Epithelial cell of proximal tubule (primary cell): ENCODE measurements at regions not wholly inside any gene's neighbourhood (a gene's known extent, or its start where the extent isn't known, plus 50 kb on each side); places are given as distances from the start of the nearest gene placed in this dataset.

Source experiments
- DNase-seq: peaks from one replicate; pipeline ENCODE4 v3.0.0-alpha.2; 2011; ENCODE audit warnings: low read depth
- H3K4me3 ChIP-seq: 2 replicates; pipeline ENCODE4 v1.5.1; 2011; ENCODE audit warnings: low read depth, mild to moderate bottlenecking, low read length
- TF ChIP-seq, protein P1 (sequence below): conservative IDR thresholded peaks from 2 replicates; pipeline ENCODE4 v1.5.1; 2012; ENCODE audit warnings: low read depth, mild to moderate bottlenecking, low read length

DNA sequence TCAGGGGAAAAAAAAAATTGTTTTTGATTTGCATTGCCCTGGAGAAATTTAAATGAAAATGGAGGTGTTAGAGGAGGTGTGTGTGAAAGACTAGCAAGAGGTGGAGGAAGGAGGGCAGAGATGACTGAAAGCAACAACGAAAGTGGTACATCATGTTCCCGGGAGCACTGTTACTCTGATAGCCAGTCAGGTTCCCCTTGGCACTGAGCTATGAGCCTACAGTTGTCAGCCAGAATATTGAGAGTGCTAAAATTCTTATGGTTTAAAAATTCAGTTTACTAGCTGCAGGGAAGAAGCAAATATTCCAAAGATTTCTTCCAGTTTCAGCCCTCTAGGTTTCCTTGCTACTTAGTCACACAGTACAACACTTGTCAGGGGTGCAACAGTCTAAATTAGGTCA is 366.7 kb upstream of the DLGAP1 start:
- TF ChIP-seq, protein P1, sequence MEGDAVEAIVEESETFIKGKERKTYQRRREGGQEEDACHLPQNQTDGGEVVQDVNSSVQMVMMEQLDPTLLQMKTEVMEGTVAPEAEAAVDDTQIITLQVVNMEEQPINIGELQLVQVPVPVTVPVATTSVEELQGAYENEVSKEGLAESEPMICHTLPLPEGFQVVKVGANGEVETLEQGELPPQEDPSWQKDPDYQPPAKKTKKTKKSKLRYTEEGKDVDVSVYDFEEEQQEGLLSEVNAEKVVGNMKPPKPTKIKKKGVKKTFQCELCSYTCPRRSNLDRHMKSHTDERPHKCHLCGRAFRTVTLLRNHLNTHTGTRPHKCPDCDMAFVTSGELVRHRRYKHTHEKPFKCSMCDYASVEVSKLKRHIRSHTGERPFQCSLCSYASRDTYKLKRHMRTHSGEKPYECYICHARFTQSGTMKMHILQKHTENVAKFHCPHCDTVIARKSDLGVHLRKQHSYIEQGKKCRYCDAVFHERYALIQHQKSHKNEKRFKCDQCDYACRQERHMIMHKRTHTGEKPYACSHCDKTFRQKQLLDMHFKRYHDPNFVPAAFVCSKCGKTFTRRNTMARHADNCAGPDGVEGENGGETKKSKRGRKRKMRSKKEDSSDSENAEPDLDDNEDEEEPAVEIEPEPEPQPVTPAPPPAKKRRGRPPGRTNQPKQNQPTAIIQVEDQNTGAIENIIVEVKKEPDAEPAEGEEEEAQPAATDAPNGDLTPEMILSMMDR, result no peak
- H3K4me3 ChIP-seq, result no peak overlapping the region
- no peak for DNase-seq

DNA sequence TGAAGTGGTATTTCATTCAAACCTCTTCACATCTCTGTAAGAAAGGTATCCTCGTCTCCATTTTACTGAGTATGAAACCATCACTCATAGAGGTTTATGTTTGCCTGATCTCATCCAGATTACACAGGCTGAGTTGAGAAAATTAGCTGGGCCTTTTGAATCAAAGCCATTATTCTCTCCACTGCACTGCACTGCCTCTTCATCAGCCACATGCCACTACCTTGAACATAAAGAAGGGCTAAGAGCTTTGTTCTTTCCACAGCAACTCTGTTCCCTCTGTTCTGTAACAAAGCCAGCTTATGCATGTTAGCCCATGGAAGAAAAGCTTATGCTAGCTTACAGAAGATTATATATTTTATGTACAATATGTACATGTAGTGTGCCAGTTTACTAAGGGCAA is 362.6 kb upstream of the DLGAP1 start:
- TF ChIP-seq, protein P1, result no peak
- H3K4me3 ChIP-seq, result no peak overlapping the region

DNA sequence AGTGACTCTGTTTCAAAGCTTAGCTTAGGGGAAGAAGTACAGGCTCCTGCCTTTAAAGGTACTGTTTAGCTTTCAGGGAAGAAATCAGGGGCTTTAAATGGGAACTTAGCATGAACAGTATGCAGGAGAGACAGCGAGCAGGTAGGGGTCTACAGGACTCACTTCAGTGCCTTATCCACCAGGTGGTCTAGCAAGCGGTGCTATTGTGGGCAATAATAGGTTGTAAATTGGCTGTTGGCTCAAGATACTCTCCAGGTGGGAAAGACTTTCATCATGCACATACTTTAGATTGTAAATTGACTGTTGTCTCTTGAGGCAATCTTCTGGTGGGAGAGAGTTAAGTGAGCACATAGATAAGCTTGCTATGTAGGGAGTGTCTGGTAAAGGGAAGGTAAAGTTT is 358.6 kb upstream of the DLGAP1 start:
- TF ChIP-seq, protein P1, result no peak
- no peak for DNase-seq
- no peak overlapping the region for H3K4me3 ChIP-seq

More for the DNA sequence above, 362.6 kb upstream of the DLGAP1 start:
- no peak for DNase-seq

DNA sequence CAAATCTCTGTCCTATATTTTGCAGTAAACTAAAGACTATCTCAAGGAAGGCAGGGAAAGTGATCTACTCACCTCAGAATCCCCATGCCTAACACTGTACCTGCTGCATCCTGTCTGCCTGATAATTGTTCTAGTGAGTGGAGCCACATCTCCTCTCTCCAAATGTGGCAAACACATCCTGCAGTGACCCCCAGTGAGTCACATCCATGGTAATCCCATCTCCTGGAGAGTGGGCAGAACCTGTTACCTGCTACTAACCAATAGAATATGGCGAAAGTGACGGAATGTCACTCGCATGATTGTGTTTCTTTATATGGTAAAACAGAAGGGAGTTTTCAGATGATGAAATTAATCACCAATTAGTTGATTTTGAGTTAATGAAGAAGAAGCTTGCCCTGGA is 353.8 kb upstream of the DLGAP1 start:
- no peak overlapping the region for H3K4me3 ChIP-seq
- no peak for DNase-seq
- TF ChIP-seq, protein P1, result no peak

DNA sequence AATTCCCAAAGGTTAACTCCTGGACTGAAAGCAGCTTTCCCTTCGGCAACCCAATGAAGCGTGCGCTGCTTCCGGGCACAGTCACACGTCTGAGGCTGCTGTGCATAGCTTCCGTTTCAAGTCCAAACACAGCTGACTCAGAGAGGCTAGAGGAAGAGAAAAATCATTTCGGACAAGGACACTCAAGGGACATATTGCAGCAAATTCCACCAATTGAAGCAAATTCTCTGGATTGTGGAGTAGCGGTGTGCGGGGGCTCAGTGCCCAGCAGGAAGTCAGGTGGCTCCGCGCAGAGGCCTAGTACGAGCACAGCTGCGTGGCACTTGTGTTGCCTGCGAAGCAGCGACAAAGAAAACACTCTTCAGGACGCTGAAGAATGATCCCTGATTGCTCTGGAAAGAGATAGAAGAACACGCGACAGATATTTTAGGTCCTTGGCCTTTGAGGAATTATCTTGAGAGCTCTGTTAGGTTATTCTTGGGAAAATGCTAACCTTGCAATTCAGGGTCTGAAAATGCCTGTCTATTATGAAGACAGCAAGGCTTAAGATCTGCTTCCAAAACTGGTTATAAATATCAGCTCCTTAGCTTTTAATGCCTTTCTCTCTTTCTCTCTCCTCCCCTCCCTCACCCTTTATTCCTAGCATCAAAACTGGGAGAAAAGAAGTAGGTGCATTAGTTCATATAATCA is 352.6 kb upstream of the DLGAP1 start:
- no peak overlapping the region for H3K4me3 ChIP-seq
- DNase-seq, result no peak
- TF ChIP-seq, protein P1, result no peak

DNA sequence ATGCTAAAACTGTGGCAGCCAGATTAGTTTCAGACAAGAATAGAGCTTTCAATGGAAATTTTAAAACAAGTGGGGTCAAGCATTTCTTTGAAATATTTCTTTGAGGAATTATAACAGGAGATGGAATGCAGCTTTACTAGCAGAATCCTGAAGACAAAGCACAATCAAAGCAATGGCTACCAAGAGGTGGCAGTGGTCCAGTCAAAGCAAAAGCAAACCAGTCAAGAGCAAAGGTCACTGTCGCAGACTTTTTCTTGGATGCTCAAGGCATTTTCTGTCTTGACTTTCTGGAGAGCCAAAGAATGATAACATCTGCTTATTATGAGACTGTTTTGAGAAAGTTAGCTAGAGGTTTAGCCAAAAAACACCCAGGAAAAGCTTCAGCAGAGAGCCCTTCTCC is 351.2 kb upstream of the DLGAP1 start:
- no peak overlapping the region for H3K4me3 ChIP-seq
- no peak for DNase-seq
- TF ChIP-seq, protein P1, result no peak

DNA sequence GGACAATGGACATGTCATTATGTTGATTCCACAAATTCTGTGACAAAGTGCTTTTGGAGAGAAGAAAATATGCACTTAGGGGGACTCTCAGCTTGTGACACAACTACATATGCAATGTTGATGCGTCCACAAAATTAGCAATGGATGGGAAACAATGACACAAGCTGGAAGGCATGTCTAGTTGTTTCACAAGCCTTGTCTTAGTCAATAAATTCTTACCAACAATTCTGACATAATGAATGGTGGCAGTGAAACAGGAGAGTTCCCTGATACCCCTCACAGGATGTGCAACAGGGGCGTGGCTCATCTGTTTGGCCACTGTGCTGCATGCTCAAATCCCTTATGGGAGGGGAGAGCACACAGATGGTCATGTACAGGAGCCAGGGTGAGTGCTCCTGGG is 347.2 kb upstream of the DLGAP1 start:
- H3K4me3 ChIP-seq, result no peak overlapping the region
- TF ChIP-seq, protein P1, result no peak
- DNase-seq, result no peak
